H9 (cell line): ENCODE measurements at regions not wholly inside any gene's neighbourhood (a gene's known extent, or its start where the extent isn't known, plus 50 kb on each side); places are given as distances from the start of the nearest gene placed in this dataset.

Source experiments
- DNase-seq: peaks from one replicate; pipeline ENCODE4 v3.0.0-alpha.2; 2017
- H2AFZ ChIP-seq: one replicate; pipeline ENCODE4 v1.6.1; 2013; ENCODE audit warnings: mild to moderate bottlenecking, low read length, control low read depth, moderate library complexity
- H2AK5ac ChIP-seq: 2 replicates; pipeline ENCODE4 v1.6.1; 2013; ENCODE audit warnings: low read length, control low read depth, mixed read lengths; ENCODE audit not compliant: insufficient read length
- H2BK120ac ChIP-seq: one replicate; pipeline ENCODE4 v1.6.1; 2013; ENCODE audit warnings: low read depth, mild to moderate bottlenecking, low read length, control low read depth, inconsistent platforms; ENCODE audit not compliant: poor library complexity, severe bottlenecking
- H2BK12ac ChIP-seq: 2 replicates; pipeline ENCODE4 v1.6.1; 2013; ENCODE audit warnings: low read length, control low read depth, mixed read lengths, low read depth; ENCODE audit not compliant: insufficient read length
- H2BK15ac ChIP-seq: 2 replicates; pipeline ENCODE4 v1.6.1; 2013; ENCODE audit warnings: low read depth, low read length, control low read depth
- H2BK20ac ChIP-seq: one replicate; pipeline ENCODE4 v1.6.1; 2013; ENCODE audit warnings: low read depth, mild to moderate bottlenecking, low read length, control low read depth, inconsistent platforms; ENCODE audit not compliant: poor library complexity, severe bottlenecking
- H2BK5ac ChIP-seq: 2 replicates; pipeline ENCODE4 v1.6.1; 2013; ENCODE audit warnings: low read length, control low read depth, mixed read lengths; ENCODE audit not compliant: insufficient read length
- H3K14ac ChIP-seq: 2 replicates; pipeline ENCODE4 v1.6.1; 2013; ENCODE audit warnings: low read length, control low read depth; ENCODE audit not compliant: insufficient read depth
- H3K18ac ChIP-seq: 2 replicates; pipeline ENCODE4 v1.6.1; 2013; ENCODE audit warnings: low read depth, mild to moderate bottlenecking, mixed read lengths, low read length, control low read depth; ENCODE audit not compliant: insufficient read length
- H3K23ac ChIP-seq: 2 replicates; pipeline ENCODE4 v1.6.1; 2013; ENCODE audit warnings: low read length, control low read depth, mixed read lengths, low read depth; ENCODE audit not compliant: insufficient read length
- H3K23me2 ChIP-seq: 2 replicates; pipeline ENCODE4 v1.6.1; 2013; ENCODE audit warnings: low read depth, mild to moderate bottlenecking, mixed read lengths, low read length, control low read depth; ENCODE audit not compliant: insufficient read length, poor library complexity, severe bottlenecking
- H3K27ac ChIP-seq: 2 replicates; pipeline ENCODE4 v1.5.1; 2013; ENCODE audit warnings: low read length, control low read depth, mixed read lengths, low read depth; ENCODE audit not compliant: insufficient read length
- H3K27me3 ChIP-seq: 2 replicates; pipeline ENCODE4 v1.6.1; 2013; ENCODE audit warnings: low read length, control low read depth, inconsistent platforms; ENCODE audit not compliant: insufficient read depth
- H3K4ac ChIP-seq: 2 replicates; pipeline ENCODE4 v1.6.1; 2013; ENCODE audit warnings: low read depth, mild to moderate bottlenecking, control low read depth, inconsistent platforms, low read length, moderate library complexity
- H3K4me1 ChIP-seq: 2 replicates; pipeline ENCODE4 v1.6.1; 2013; ENCODE audit warnings: low read length, control low read depth, inconsistent platforms; ENCODE audit not compliant: insufficient read depth
- H3K4me2 ChIP-seq: 2 replicates; pipeline ENCODE4 v1.6.1; 2013; ENCODE audit warnings: low read length, control low read depth, mixed read lengths; ENCODE audit not compliant: insufficient read length, insufficient read depth
- H3K56ac ChIP-seq: 2 replicates; pipeline ENCODE4 v1.6.1; 2013; ENCODE audit warnings: low read depth, mild to moderate bottlenecking, mixed read lengths, low read length, control low read depth; ENCODE audit not compliant: insufficient read length
- H3K79me1 ChIP-seq: 2 replicates; pipeline ENCODE4 v1.6.1; 2013; ENCODE audit warnings: low read depth, mild to moderate bottlenecking, moderate library complexity, low read length, control low read depth, inconsistent platforms; ENCODE audit not compliant: insufficient read depth, poor library complexity, severe bottlenecking
- H3K79me2 ChIP-seq: 2 replicates; pipeline ENCODE4 v1.6.1; 2013; ENCODE audit warnings: low read length, control low read depth, inconsistent platforms; ENCODE audit not compliant: insufficient read depth
- H3K9ac ChIP-seq: 2 replicates; pipeline ENCODE4 v1.6.1; 2013; ENCODE audit warnings: low read length, control low read depth, mixed read lengths; ENCODE audit not compliant: insufficient read length; ENCODE audit errors: extremely low read depth
- H3K9me3 ChIP-seq: one replicate; pipeline ENCODE4 v1.6.1; 2013; ENCODE audit warnings: low read depth, low read length, inconsistent platforms; ENCODE audit not compliant: control insufficient read depth
- H3T11ph ChIP-seq: one replicate; pipeline ENCODE4 v1.6.1; 2013; ENCODE audit warnings: mild to moderate bottlenecking, low read length, control low read depth, inconsistent platforms
- H4K20me1 ChIP-seq: one replicate; pipeline ENCODE4 v1.6.1; 2013; ENCODE audit not compliant: control insufficient read depth, insufficient read length, insufficient read depth
- H4K5ac ChIP-seq: 2 replicates; pipeline ENCODE4 v1.6.1; 2013; ENCODE audit warnings: low read depth, mild to moderate bottlenecking, mixed read lengths, low read length, control low read depth; ENCODE audit not compliant: insufficient read length
- H4K8ac ChIP-seq: replicated peaks from 2 replicates; pipeline ENCODE4 v1.6.1; 2013; ENCODE audit warnings: low read length, control low read depth, mixed read lengths, low read depth; ENCODE audit not compliant: insufficient read length
- H4K91ac ChIP-seq: 2 replicates; pipeline ENCODE4 v1.6.1; 2013; ENCODE audit warnings: low read depth, mild to moderate bottlenecking, moderate library complexity, mixed read lengths, low read length, control low read depth; ENCODE audit not compliant: insufficient read length
- H3K27ac Mint-ChIP-seq, 3 experiments: 2 replicates in 2 of 3; 3 replicates in 1 of 3; pipeline ENCODE4 v1.8.0; 2020 to 2021; ENCODE audit warnings: mixed read lengths in 3 of 3, mild to moderate bottlenecking in 1 of 3, moderate library complexity in 1 of 3
- H3K27me3 Mint-ChIP-seq: 2 replicates; pipeline ENCODE4 v1.8.0; 2021; ENCODE audit warnings: low read depth, mild to moderate bottlenecking, moderate library complexity, mixed read lengths
- H3K36me3 Mint-ChIP-seq, 3 experiments: 2 replicates in 2 of 3; 3 replicates in 1 of 3; pipeline ENCODE4 v1.8.0; 2020 to 2021; ENCODE audit warnings: low read depth in 3 of 3, mixed read lengths in 3 of 3; ENCODE audit not compliant: insufficient read depth in 1 of 3
- H3K4me1 Mint-ChIP-seq, 2 experiments: 2 replicates each; pipeline ENCODE4 v1.8.0; 2020; ENCODE audit warnings: mixed read lengths in 2 of 2
- H3K4me3 Mint-ChIP-seq, 2 experiments: 2 replicates in 1 of 2; 3 replicates in 1 of 2; pipeline ENCODE4 v1.8.0; 2020 to 2021; ENCODE audit warnings: mild to moderate bottlenecking in 2 of 2, mixed read lengths in 2 of 2, moderate library complexity in 1 of 2
- H3K9me3 Mint-ChIP-seq, 2 experiments: 2 replicates in 1 of 2; 3 replicates in 1 of 2; pipeline ENCODE4 v1.8.0; 2020; ENCODE audit warnings: mild to moderate bottlenecking in 2 of 2, mixed read lengths in 2 of 2, moderate library complexity in 1 of 2
- CTCF ChIP-seq: fragments of 200-600 bp; sonication (generic); conservative IDR thresholded peaks from 3 replicates; pipeline ENCODE4 v1.8.0; 2021; ENCODE audit warnings: antibody characterized with exemption, mild to moderate bottlenecking
- WGBS: extraction: QIAGEN DNeasy Blood & Tissue Kit; methylation state at CpG from one replicate; pipeline ENCODE4 v1.1.7; 2013; ENCODE audit warnings: missing lambda C conversion rate, low lambda C conversion rate, mixed read lengths; ENCODE audit not compliant: insufficient read length; ENCODE audit errors: extremely low coverage; 5-methylcytosine and 5-hydroxymethylcytosine counted together

- no peak overlapping the region for H4K5ac ChIP-seq
- no peak overlapping the region for H3K27ac ChIP-seq
- H3K36me3 Mint-ChIP-seq, result no peaks in the 10 kb centered on the region; a peak in 1 of 7 replicates
- H3K18ac ChIP-seq, result no peak overlapping the region
- peaks cover 10% of the 10 kb centered on the region for H3K27me3 Mint-ChIP-seq
- H2BK15ac ChIP-seq, result no peak overlapping the region
- H3K4ac ChIP-seq, result no peak overlapping the region
- H3K27me3 ChIP-seq, result no peaks in the 10 kb centered on the region
- no peaks in the 10 kb centered on the region for H3K9me3 ChIP-seq
- no peaks in the 10 kb centered on the region for H4K20me1 ChIP-seq
- no peak for DNase-seq
- no peak overlapping the region for H3K56ac ChIP-seq
- H3K79me2 ChIP-seq, result no peaks in the 10 kb centered on the region
- no peaks in the 10 kb centered on the region for H3K9me3 Mint-ChIP-seq
- no peak overlapping the region for H3K23ac ChIP-seq
- H3K79me1 ChIP-seq, result no peaks in the 10 kb centered on the region
- H3K4me3 Mint-ChIP-seq, result no peak overlapping the region
- H2AK5ac ChIP-seq, result no peak overlapping the region
- 0 out of 2 replicates have a peak overlapping the region, but pooled peaks have one; percentile 28 for H3K14ac ChIP-seq
- H4K8ac ChIP-seq, result no peak overlapping the region
- no peak overlapping the region for H4K91ac ChIP-seq
- H2BK12ac ChIP-seq, result no peak overlapping the region
- no peak for TF ChIP-seq CTCF
- no peak overlapping the region for H3K27ac Mint-ChIP-seq
- peaks cover 23 to 25% of the 10 kb centered on the region in 2 experiments for H3K4me1 Mint-ChIP-seq
- no peak overlapping the region for H3T11ph ChIP-seq
- H3K9ac ChIP-seq, result no peak overlapping the region
- no peak overlapping the region for H2BK120ac ChIP-seq
- no peak overlapping the region for H3K4me2 ChIP-seq
- H2BK20ac ChIP-seq, result no peak overlapping the region
- H2AFZ ChIP-seq, result no peak overlapping the region
- H2BK5ac ChIP-seq, result no peak overlapping the region
- H3K23me2 ChIP-seq, result no peaks in the 10 kb centered on the region
- H3K4me1 ChIP-seq, result no peaks in the 10 kb centered on the region; the same call in 1 of the 2 replicates
- no CpG with 5 or more reads among the region's 19 CpGs for WGBS
Observed at GRCh38 chr2:128374711-128375413, 56.2 kb upstream of the HS6ST1 start.
